GM23338 (cell line): ENCODE measurements at regions not wholly inside any gene's neighbourhood (a gene's known extent, or its start where the extent isn't known, plus 50 kb on each side); places are given as distances from the start of the nearest gene placed in this dataset.

Experiments used
- ATAC-seq: fragments of 200-7000 bp; cut with Tn5 transposase; 3 replicates; pipeline ENCODE4 v1.9.1; 2020
- DNase-seq: peaks from one replicate; pipeline ENCODE4 v3.0.0-alpha.2; 2015; ENCODE audit warnings: low spot score
- H2AFZ ChIP-seq: fragments of 200-600 bp; sonication (generic); 2 replicates; pipeline ENCODE4 v1.8.0; 2016; ENCODE audit warnings: antibody characterized with exemption, mild to moderate bottlenecking, moderate library complexity
- H3F3A ChIP-seq: fragments of 200-600 bp; sonication (generic); replicated peaks from 2 replicates; pipeline ENCODE4 v1.8.0; 2017; ENCODE audit warnings: antibody characterized with exemption, mixed run types, low read depth
- H3K27ac ChIP-seq: fragments of 200-600 bp; sonication (generic); 2 replicates; pipeline ENCODE4 v1.6.1; 2016; ENCODE audit warnings: low read depth
- H3K27me3 ChIP-seq: fragments of 200-600 bp; sonication (generic); 2 replicates; pipeline ENCODE4 v1.8.0; 2016; ENCODE audit warnings: mild to moderate bottlenecking, mixed run types, moderate library complexity; ENCODE audit not compliant: insufficient read depth
- H3K36me3 ChIP-seq: fragments of 200-600 bp; sonication (generic); 2 replicates; pipeline ENCODE4 v1.8.0; 2016; ENCODE audit warnings: mild to moderate bottlenecking; ENCODE audit not compliant: insufficient read depth
- H3K4me1 ChIP-seq: fragments of 200-600 bp; sonication (generic); 2 replicates; pipeline ENCODE4 v1.8.0; 2016; ENCODE audit warnings: mild to moderate bottlenecking, moderate library complexity; ENCODE audit not compliant: insufficient read depth
- H3K4me2 ChIP-seq: fragments of 200-600 bp; sonication (generic); 2 replicates; pipeline ENCODE4 v1.7.1; 2017; ENCODE audit warnings: mixed run types
- H3K4me3 ChIP-seq: fragments of 200-600 bp; sonication (generic); 2 replicates; pipeline ENCODE4 v1.6.1; 2016; ENCODE audit warnings: mixed run types
- H3K79me2 ChIP-seq: fragments of 200-600 bp; sonication (generic); replicated peaks from 2 replicates; pipeline ENCODE4 v1.8.0; 2017; ENCODE audit warnings: mild to moderate bottlenecking; ENCODE audit not compliant: insufficient read depth
- H3K9me2 ChIP-seq: fragments of 200-600 bp; sonication (generic); 2 replicates; pipeline ENCODE4 v1.8.0; 2017; ENCODE audit not compliant: insufficient read depth
- H4K20me1 ChIP-seq: fragments of 200-600 bp; sonication (generic); replicated peaks from 2 replicates; pipeline ENCODE4 v1.8.0; 2017; ENCODE audit warnings: mild to moderate bottlenecking; ENCODE audit not compliant: insufficient read depth
- H3K27ac Mint-ChIP-seq: 2 replicates; pipeline ENCODE4 v1.8.0; 2020; ENCODE audit warnings: inconsistent platforms, mild to moderate bottlenecking, moderate library complexity, mixed read lengths
- H3K27me3 Mint-ChIP-seq: 3 replicates; pipeline ENCODE4 v1.8.0; 2022; ENCODE audit warnings: low read depth, mild to moderate bottlenecking, moderate library complexity, mixed read lengths, inconsistent platforms; ENCODE audit not compliant: insufficient read depth, poor library complexity
- H3K36me3 Mint-ChIP-seq: 3 replicates; pipeline ENCODE4 v1.8.0; 2021; ENCODE audit warnings: low read depth, mild to moderate bottlenecking, inconsistent platforms, moderate library complexity, mixed read lengths
- H3K4me1 Mint-ChIP-seq: 3 replicates; pipeline ENCODE4 v1.8.0; 2020; ENCODE audit warnings: mild to moderate bottlenecking, inconsistent platforms, mixed read lengths
- H3K4me3 Mint-ChIP-seq: 3 replicates; pipeline ENCODE4 v1.8.0; 2021; ENCODE audit warnings: moderate library complexity, mild to moderate bottlenecking, inconsistent platforms, mixed read lengths
- H3K9me3 Mint-ChIP-seq: 3 replicates; pipeline ENCODE4 v1.8.0; 2020; ENCODE audit warnings: moderate library complexity, mild to moderate bottlenecking, inconsistent platforms, mixed read lengths
- CREB1 ChIP-seq: fragments of 250-450 bp; sonication (Bioruptor Pico); IDR thresholded peaks from 2 replicates; pipeline ENCODE4 v1.5.0; 2020; ENCODE audit warnings: low read depth, mild to moderate bottlenecking, moderate library complexity
- CTCF ChIP-seq, 2 experiments: fragments of 200-600 bp in 1 of 2; sonication (generic) in 1 of 2; conservative IDR thresholded peaks; 2 replicates each; pipeline versions ENCODE4 v1.5.1 to v1.6.1; 2016 to 2017; ENCODE audit warnings: antibody characterized with exemption in 2 of 2, low read depth in 2 of 2, mild to moderate bottlenecking in 2 of 2, moderate library complexity in 1 of 2
- ETS1 ChIP-seq: IDR thresholded peaks from 2 replicates; pipeline ENCODE4 v1.6.1; 2016; ENCODE audit warnings: antibody characterized with exemption
- EZH2 ChIP-seq: fragments of 200-600 bp; sonication (generic); IDR thresholded peaks from one replicate; pipeline ENCODE4 v1.8.0; 2017; ENCODE audit warnings: antibody characterized with exemption, mild to moderate bottlenecking, low read depth; ENCODE audit not compliant: unreplicated experiment
- EZH2phosphoT487 ChIP-seq: fragments of 200-600 bp; sonication (generic); IDR thresholded peaks from one replicate; pipeline ENCODE4 v1.8.1; 2018; ENCODE audit warnings: antibody characterized with exemption; ENCODE audit not compliant: unreplicated experiment
- JUNB ChIP-seq: IDR thresholded peaks from one replicate; pipeline ENCODE4 v1.6.1; 2016; ENCODE audit warnings: antibody characterized with exemption; ENCODE audit not compliant: unreplicated experiment
- NANOG ChIP-seq: IDR thresholded peaks from 2 replicates; pipeline ENCODE4 v1.6.1; 2016; ENCODE audit warnings: antibody characterized with exemption, borderline replicate concordance
- POLR2AphosphoS5 ChIP-seq: IDR thresholded peaks from 2 replicates; pipeline ENCODE4 v1.6.1; 2016; ENCODE audit warnings: antibody characterized with exemption, low read depth
- REST ChIP-seq: IDR thresholded peaks from one replicate; pipeline ENCODE4 v1.6.1; 2018; ENCODE audit warnings: antibody characterized with exemption; ENCODE audit not compliant: unreplicated experiment
- STAT1 ChIP-seq: IDR thresholded peaks from one replicate; pipeline ENCODE4 v1.6.1; 2016; ENCODE audit warnings: antibody characterized with exemption; ENCODE audit not compliant: unreplicated experiment
- ZNF114 ChIP-seq: fragments of 250-450 bp; sonication (Bioruptor Pico); IDR thresholded peaks from 2 replicates; pipeline ENCODE4 v1.5.0; 2020; ENCODE audit warnings: mild to moderate bottlenecking, moderate library complexity
- ZNF331 ChIP-seq: fragments of 250-450 bp; sonication (Bioruptor Pico); IDR thresholded peaks from 2 replicates; pipeline ENCODE4 v1.5.0; 2020; ENCODE audit warnings: low read depth, mild to moderate bottlenecking, moderate library complexity
- ZNF462 ChIP-seq: fragments of 250-450 bp; sonication (Bioruptor Pico); IDR thresholded peaks from 2 replicates; pipeline ENCODE4 v1.5.0; 2020; ENCODE audit warnings: mild to moderate bottlenecking, moderate library complexity

GRCh38 chr1:199044191-199044590, 405.4 kb downstream of the PTPRC start:
- H3K27ac ChIP-seq = no peak overlapping the region
- H3K9me2 ChIP-seq = no peaks in the 10 kb centered on the region
- no peak for TF ChIP-seq EZH2
- TF ChIP-seq EZH2phosphoT487 = no peak
- no peak for TF ChIP-seq ETS1
- no peak for TF ChIP-seq ZNF462 (CRISPR knock-in tag)
- no peak for TF ChIP-seq REST
- TF ChIP-seq POLR2AphosphoS5 = no peak
- TF ChIP-seq NANOG = no peak
- TF ChIP-seq ZNF114 = no peak
- TF ChIP-seq JUNB = no peak
- TF ChIP-seq CTCF (conservative IDR thresholded peaks at IDR 0.05; ENCODE audit: low read depth in 2 of 2) = no peak
- TF ChIP-seq STAT1 = no peak
- no peak for TF ChIP-seq ZNF331 (CRISPR knock-in tag)
- no peak for TF ChIP-seq CREB1 (CRISPR knock-in tag)
- Mint-ChIP-seq H3K9me3 (0 out of 3 replicates have a peak, but pooled peaks cover 5% of the 10 kb centered on the region), H3K27ac (no peak overlapping the region), H3K4me1 (no peaks in the 10 kb centered on the region), H3K36me3 (no peaks in the 10 kb centered on the region), H3K4me3 (no peak overlapping the region), H3K27me3 (peaks cover 1% of the 10 kb centered on the region)
- no peak for DNase-seq
- H3K4me2 ChIP-seq = no peak overlapping the region
- no peaks in the 10 kb centered on the region for H3K4me1 ChIP-seq
- H4K20me1 ChIP-seq = no peaks in the 10 kb centered on the region
- no peak overlapping the region for H2AFZ ChIP-seq
- H3K79me2 ChIP-seq = no peaks in the 10 kb centered on the region
- H3K4me3 ChIP-seq = no peak overlapping the region
- no peaks in the 10 kb centered on the region for H3F3A ChIP-seq
- no peaks in the 10 kb centered on the region for H3K36me3 ChIP-seq
- H3K27me3 ChIP-seq = no peaks in the 10 kb centered on the region
- no peak for ATAC-seq
